Medulla oblongata (tissue), 1 donor: ENCODE measurements at regions not wholly inside any gene's neighbourhood (a gene's known extent, or its start where the extent isn't known, plus 50 kb on each side); places are given as distances from the start of the nearest gene placed in this dataset.
"Not testable (repeated sequence)": the region's sequence is repeated elsewhere in the genome, so short reads cannot be mapped to it uniquely, and the experiment has no call there.

Source experiments
- DNase-seq: peaks from one replicate; pipeline ENCODE4 v3.0.0-alpha.2; 2015; ENCODE audit errors: extremely low spot score

DNA sequence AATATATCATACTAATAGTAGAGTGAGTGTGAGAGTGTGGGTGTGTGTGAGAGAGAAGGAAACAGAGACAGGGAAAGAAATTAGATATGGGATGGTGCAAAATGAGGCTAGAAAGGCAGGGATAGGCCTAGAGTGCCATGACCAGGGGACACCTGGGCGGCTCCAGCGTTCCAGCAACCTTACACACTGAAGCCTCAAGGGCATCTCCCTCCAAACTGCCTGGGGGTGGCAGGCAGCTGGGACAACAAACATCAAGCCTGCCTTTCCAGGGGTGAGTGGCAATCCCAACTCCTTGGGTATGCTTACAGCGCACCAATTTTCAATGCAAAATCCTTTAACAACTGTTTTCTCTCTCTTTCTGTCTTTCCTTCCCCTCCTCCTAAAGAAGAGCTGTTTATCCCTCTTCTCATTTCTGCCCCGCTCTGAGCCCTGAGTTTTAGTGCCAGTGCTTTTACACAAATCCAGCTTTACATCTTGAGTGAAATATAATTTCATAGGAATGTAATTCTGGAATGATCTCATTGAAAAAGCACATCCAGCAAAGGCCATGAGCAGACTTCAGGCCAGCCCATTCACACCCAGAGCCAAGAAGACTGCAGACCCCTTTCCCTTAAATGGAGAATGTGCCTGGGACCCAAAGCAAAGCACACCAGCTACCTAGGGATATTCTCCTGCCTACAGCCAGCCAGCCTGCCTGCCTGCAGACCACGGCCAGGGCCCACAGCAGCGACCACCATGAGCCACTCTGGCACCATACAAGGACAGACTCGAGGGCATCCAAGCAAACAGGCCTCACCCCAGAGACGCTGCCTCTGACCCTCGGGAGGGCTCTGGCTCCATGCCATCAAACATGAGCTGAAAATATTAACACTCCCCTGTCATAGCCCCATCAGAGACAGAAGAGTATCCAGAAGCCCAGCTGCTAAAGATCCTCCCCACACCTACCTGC is 90.3 kb downstream of the RPL27A start:
- DNase-seq = no peak

DNA sequence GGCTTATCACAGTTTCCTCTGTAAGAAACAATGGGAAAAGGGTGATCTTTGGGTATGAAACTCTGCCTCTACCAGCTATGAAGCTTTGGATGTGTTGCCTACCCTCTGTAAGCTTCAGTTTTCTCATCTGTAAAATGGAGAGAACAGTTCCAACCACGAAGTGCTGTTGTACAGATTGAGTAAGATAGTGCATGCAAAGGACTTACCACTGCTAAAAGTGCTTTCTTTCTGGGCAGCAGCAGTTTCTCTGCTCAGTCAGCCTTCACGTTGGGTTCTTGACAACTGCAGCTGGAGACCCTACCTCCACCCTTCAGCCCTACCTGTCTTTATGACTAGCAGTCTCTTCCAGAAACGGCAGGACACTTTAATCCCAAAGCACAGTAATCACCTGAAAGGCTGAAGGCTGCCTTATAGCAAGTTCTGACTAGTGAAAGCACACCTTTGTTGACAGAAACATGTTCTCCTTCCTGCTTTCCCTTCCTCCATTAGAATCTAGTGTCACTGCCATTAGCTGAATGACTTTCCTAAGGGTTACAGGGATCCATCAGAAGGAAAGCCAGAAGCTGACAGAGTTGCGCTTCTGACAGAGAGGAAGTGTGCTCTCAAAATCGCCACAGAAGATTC is 91.4 kb downstream of the RPL27A start:
- no peak for DNase-seq

DNA sequence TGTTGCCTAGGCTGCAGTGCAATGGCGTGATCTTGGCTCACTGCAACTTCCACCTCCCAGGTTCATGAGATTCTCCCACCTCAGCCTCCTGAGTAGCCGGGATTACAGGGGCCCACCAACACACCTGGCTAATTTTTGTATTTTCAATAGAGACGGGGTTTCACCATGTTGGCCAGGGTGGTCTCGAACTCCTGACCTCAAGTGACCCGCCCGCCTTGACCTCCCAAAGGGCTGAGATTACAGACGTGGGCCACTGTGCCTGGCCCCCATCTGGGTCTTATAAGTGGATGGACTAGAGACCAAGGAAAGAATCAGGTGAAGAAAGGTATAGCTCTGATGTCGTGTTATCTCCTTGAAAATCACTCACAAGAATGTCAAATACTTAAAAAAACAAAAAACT is 92.3 kb downstream of the RPL27A start:
- not testable (repeated sequence) for DNase-seq

GRCh38 chr11:8775332-8775731 is 92.7 kb downstream of the RPL27A start:
- DNase-seq = no peak

DNA sequence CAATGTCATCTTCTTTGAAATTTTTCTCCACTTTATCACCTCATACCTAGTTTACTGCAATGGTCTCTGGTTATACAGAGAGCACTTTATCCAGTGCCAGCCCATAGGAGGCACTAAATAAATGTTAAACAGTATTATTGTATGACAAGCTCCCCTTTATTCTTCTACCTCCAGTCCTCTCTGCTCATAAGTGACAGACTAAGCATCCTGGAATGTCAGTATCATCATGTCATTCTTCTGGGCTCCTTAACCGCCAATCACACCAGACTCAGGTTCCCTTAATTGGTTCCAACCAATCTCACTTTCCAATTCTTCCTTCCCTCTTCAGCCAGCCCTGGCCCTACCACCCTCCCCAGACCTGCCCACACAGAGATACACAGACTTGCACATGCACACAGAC is 93.1 kb downstream of the RPL27A start:
- no peak for DNase-seq

DNA sequence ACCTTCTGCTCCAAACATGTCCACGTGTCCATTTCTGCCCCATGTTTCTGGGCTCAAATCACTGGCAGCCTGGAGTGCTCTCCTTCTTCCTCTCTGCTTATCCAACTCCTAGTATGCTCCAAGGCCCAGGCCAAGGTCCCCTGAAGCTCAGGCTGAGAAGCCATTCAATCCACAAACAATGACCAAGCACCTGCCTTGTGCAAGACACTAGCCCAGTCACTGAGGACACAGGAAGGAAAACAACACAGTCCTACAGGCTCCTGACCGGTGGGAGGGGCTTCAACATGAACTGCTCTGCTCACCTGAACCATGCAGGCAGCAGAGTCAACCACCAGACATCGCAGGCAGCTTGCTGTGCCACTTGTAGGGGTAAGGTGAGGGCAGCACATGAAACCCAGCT is 93.6 kb downstream of the RPL27A start:
- DNase-seq = no peak

- DNase-seq = no peak
These were observed 95.5 kb downstream of the RPL27A start for GRCh38 chr11:8777907-8778767.

GRCh38 chr11:8779107-8779506 is 96.5 kb downstream of the RPL27A start:
- no peak for DNase-seq

GRCh38 chr11:8779732-8780131 is 97.1 kb downstream of the RPL27A start:
- no peak for DNase-seq

DNA sequence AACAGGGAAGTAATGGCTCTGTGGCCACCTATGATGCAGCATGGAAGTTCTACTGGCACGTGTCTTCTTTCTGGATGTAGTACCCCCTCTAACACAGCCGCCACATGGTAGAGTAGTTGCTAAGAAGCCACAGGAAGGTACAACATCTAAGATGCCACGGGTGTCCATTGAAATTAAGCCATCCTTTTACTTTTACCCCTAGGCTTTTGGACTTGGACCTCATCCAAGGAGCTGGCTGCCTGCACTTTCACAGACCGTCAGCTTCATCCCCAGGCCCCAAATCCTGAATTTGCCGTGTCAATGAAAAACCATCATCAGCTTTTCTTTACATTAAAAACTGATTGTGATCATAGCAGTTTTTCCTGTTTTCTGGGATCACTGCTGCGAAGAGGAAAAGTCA is 102.4 kb downstream of the RPL27A start:
- DNase-seq = no peak

GRCh38 chr11:8785457-8785856 is 102.9 kb downstream of the RPL27A start:
- no peak for DNase-seq

- DNase-seq = no peak
These were observed 103.4 kb downstream of the RPL27A start for GRCh38 chr11:8785998-8786397.

- no peak for DNase-seq
These were observed 104.3 kb downstream of the RPL27A start for GRCh38 chr11:8786933-8787332.

DNA sequence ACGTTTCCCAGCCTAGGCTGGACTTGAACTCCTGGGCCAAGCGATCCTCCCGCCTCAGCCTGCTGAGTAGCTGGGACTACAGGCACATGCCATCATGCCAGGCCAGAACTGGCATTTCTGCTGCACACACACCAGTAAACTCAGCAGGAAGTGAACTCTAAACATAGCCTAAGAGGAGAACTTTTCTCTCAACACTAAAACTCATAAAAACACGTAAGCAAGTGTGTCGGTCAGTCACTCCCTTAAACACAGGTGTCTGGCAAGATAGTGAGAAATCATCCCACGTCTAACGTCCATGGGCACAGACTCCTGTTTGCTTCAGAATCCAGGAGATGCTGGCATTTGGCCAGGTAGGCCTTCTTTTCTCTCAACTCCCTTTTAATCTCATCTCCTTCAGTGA is 104.8 kb downstream of the RPL27A start:
- no peak for DNase-seq

DNA sequence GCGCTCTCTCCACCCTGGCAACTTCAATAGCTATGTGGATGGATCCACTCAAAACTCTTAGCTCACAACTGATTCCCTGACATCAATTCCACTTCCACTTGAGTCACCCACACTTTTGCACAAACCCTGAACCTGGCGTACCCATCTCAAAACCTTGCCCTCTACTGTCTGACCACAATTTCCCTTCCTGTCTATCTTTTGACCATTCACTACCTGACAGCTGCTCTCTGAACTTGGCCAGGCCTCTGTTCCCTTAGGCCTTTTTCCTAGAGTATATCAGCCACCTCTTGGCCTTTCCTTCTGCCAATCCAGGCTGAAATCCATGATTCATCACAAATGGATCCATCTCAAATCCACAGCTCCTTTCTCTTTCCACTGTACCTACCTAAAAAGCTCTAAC is 106.0 kb downstream of the RPL27A start:
- no peak for DNase-seq

DNA sequence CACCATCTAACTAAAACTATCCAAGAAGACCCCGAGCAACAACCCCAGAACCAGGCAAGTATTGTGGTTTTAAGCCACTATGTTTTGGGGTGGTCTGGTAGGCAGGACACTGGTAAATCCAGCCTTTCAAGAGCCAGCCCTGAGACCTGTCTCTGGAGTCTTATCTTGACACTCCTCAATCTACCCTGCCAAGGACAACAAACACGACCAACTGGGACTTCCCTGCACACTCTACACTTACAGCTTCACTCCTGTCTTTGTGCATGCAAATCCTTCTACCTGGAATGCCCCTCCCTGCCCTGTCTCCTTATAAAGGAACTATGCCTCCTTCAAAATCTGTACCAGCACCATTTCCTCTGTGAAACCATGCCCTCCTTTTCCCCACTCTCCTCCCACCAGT is 107.3 kb downstream of the RPL27A start:
- no peak for DNase-seq

DNA sequence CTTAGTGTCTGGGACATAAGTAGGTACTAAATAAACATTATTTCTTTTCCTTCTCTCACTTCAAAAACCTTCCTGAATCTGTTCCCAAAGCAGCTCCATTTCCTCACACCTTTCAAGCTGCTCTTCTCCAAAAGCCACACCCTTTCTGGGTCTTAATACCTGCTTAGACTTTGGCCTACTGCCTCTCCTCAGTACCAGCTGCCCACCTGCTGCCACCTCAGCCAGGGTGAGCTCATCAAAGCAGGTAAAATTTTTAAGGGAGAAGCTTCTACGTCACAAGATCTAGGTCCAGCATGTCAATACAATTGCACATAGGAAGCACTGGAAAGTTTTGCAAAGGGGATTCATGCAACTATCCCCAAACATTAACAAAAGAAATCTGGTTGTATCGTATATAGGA is 108.4 kb downstream of the RPL27A start:
- DNase-seq = no peak

GRCh38 chr11:8792710-8793109 is 110.1 kb downstream of the RPL27A start:
- DNase-seq = no peak

DNA sequence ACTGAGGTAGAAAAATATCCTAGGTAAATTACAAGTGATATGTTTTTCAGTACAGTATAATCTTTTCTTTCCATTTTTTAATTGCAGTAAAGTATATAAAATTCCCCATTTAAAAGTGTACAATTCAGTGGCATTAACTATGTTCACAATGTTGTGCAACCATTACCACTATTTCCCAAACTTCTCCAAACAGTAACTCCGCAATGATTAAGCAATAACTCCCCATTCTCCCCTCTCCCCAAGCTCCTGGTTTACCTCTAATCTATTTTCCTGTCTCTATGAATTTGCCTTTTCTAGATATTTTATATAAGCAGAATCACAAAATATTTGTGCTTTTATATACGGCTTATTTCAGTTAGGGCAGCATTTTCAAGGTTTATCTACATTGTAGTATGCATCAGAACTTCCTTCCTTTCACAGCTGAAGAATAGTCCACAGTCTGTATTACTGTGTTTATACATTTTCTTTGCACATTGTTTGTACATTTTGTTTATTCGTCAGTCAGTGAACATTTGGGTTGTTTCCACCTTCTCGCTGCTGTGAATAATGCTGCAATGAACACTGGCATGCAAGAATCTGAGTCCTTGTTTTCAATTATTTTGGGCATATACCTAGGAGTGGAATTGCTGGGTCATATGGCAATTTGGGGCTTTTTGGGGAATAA is 110.7 kb downstream of the RPL27A start:
- no peak for DNase-seq

DNA sequence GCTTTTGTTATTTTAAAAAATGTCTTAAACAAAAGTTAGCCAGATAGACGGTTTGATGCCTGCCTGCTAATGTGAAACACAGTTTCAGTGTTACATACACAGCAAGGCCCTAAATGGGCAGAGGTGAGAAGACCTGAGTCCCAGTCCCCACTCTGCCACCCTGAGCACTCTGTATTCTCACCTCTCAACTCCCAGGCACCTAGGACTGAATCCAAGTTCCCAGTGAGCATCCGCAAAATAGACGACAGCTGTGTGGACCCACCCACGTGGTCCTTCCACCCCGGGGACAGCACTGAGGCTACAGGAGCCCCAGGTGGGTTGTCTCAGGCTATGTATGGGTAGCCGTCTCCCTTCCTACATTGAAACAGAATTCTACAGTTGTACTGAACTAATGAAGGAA is 111.5 kb downstream of the RPL27A start:
- no peak for DNase-seq

- no peak for DNase-seq
These were observed 112.1 kb downstream of the RPL27A start for GRCh38 chr11:8794677-8795103.

DNA sequence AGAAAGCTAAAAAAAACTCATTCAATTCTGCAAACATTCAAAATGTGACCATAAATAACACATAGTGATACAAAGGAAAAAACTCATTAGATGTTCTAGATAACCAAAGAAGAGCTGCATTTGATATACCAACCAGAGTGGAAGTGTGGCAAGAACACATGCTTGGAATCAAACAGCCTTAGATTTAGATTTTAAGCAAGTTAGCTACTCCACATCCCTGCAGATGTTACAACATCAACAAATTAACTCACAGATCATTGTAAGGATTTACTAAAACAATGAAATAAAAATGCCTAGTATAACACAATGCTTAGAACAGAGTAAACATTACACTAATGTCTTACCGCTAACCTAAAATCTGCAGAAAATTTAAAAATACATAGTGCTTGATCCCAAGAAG is 114.0 kb upstream of the AKIP1 start:
- no peak for DNase-seq
